Activated CD4-positive, alpha-beta memory T cell treated with anti-CD3 and anti-CD28 coated beads, Interleukin-2, amount 10 ng/mL, durations not matched to agents 7 days and 5 days (primary cell): ENCODE measurements at regions not wholly inside any gene's neighbourhood (a gene's known extent, or its start where the extent isn't known, plus 50 kb on each side); places are given as distances from the start of the nearest gene placed in this dataset.

Experiments used
- CTCF ChIA-PET: fragments of 350-600 bp; sonication (Branson Sonifier 250); formaldehyde crosslinking; loops from one replicate; lab custom pipeline; 2021; ENCODE audit warnings: antibody characterized with exemption, inconsistent platforms; lab: Charles Lee
- POLR2A ChIA-PET: fragments of 350-600 bp; sonication (Branson Sonifier 250); formaldehyde crosslinking; loops from one replicate; lab custom pipeline; 2021; ENCODE audit warnings: antibody characterized with exemption; lab: Charles Lee
- DNase-seq: peaks from one replicate; pipeline ENCODE4 v3.0.0-alpha.2; 2020
- H3K27ac Mint-ChIP-seq: one replicate; pipeline ENCODE4 v1.8.0; 2021; ENCODE audit warnings: mild to moderate bottlenecking, mixed read lengths
- H3K27me3 Mint-ChIP-seq: one replicate; pipeline ENCODE4 v1.8.0; 2021; ENCODE audit warnings: mixed read lengths
- H3K36me3 Mint-ChIP-seq: one replicate; pipeline ENCODE4 v1.8.0; 2021; ENCODE audit warnings: low read depth, mixed read lengths
- H3K4me1 Mint-ChIP-seq: one replicate; pipeline ENCODE4 v1.8.0; 2021; ENCODE audit warnings: mixed read lengths
- H3K4me3 Mint-ChIP-seq: one replicate; pipeline ENCODE4 v1.8.0; 2021; ENCODE audit warnings: mild to moderate bottlenecking, mixed read lengths
- H3K9me3 Mint-ChIP-seq: one replicate; pipeline ENCODE4 v1.8.0; 2021; ENCODE audit warnings: mixed read lengths

DNA sequence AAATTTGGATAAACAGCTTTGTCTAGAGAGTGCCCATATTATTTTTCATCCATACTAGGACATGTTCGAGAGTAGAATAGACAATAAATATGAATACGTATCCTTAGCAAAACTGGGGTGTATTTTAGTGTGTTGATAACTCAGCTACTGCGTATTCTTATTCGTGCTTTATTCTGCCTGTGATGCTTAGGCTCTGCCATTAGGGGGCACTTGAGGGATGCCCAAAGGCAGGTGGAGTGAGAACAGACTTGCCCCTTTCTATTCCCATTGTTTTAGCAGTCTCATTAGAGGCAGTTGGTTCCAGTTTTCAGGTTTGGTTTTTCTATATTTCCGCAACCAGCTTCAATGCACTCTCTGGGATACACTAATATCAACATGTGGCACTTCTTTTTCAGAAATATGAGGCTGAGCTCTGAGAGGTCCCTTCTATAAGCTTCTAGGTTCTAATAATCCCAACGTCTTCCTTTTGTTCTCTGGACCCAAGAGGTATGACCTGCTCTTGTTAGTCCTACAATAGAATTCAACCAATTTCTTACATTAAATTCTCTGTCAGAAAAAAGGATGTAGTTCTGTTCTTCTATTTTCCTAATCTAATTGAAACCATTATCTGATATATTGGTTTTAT, 985.7 kb upstream of the FBXO33 start:
- no peak overlapping the region for H3K4me3 Mint-ChIP-seq
- H3K9me3 Mint-ChIP-seq = no peaks in the 10 kb centered on the region
- CTCF ChIA-PET = interaction anchor here (2.2 kb wide), 1 partner anchor 9 kb away, joined by 7 read pairs; no protein-coding TSS in a partner anchor
- POLR2A ChIA-PET = no interaction called here
- no peaks in the 10 kb centered on the region for H3K36me3 Mint-ChIP-seq
- H3K27ac Mint-ChIP-seq = no peak overlapping the region
- DNase-seq = no peak
- H3K27me3 Mint-ChIP-seq = no peaks in the 10 kb centered on the region
- no peaks in the 10 kb centered on the region for H3K4me1 Mint-ChIP-seq

DNA sequence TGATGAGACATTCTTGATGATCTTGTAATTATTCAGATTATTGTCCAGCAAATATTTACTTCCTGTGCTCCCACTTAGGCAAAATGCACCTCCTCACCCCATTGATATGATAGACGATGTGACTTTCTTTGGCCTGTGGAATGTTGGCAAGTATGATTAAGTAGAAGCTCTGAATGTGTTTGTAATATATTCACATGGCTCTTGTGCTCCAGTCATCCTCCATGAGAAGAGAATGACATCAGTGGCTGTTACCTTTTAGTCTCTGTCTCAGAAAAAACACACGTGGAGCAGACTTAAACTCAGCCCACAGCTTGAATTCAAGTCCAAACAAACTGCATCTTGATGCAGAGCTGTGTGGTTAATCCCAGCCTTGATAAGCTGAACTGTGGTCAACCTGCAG, 984.3 kb upstream of the FBXO33 start:
- Mint-ChIP-seq H3K27ac (no peak overlapping the region), H3K4me1 (no peaks in the 10 kb centered on the region), H3K4me3 (no peak overlapping the region), H3K9me3 (no peaks in the 10 kb centered on the region), H3K36me3 (no peaks in the 10 kb centered on the region), H3K27me3 (no peaks in the 10 kb centered on the region)
- no peak for DNase-seq
- ChIA-PET CTCF (interaction anchor here (2.2 kb wide), 1 partner anchor 10 kb away, joined by 7 read pairs; no protein-coding TSS in a partner anchor), POLR2A (no interaction called here)

DNA sequence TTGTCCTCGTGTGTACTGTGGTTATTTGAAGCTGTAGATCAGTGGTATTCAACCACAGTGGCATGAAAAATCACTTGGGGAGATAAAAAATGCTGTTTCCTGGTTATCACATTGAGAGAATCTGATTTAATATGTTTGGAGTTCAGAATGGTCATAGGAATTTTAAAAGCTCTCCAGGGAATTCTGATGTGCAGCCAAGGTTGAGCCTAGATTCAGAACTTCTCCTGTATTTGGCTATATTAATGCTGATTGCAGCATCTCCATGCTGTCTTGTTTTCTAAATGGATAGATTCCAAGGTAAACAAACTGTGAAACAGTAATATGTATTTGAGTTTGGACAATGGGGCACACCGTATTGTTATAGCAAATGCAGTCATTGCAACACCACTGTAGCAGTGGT, 982.2 kb upstream of the FBXO33 start:
- no peak overlapping the region for H3K27ac Mint-ChIP-seq
- CTCF ChIA-PET = no interaction called here

DNA sequence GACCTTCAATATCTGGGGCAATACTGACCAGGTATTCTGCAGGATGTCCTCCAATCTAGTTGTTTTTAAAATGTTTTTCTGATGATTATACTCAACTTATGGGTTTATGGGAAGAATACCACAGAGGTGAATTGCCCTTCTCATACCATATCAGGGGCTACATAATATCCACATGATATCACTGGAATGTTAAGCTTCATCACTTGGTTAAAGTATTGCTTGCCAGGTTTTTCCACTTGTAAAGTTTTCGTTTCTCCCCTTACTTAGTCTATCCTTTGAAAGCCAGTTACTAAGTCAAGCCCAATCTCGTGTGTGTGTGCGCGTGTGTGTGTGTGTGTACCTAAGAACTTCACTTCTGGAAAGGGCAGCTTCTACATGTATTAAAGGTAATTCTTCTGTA, 980.9 kb upstream of the FBXO33 start:
- H3K27me3 Mint-ChIP-seq = no peaks in the 10 kb centered on the region
- ChIA-PET CTCF (no interaction called here), POLR2A (no interaction called here)
- H3K27ac Mint-ChIP-seq = no peak overlapping the region
- DNase-seq = no peak
- no peaks in the 10 kb centered on the region for H3K4me1 Mint-ChIP-seq
- peaks cover 6% of the 10 kb centered on the region for H3K9me3 Mint-ChIP-seq
- H3K36me3 Mint-ChIP-seq = no peaks in the 10 kb centered on the region
- no peak overlapping the region for H3K4me3 Mint-ChIP-seq

More for the DNA sequence above, 982.2 kb upstream of the FBXO33 start:
- peaks cover 2% of the 10 kb centered on the region for H3K9me3 Mint-ChIP-seq
- no peaks in the 10 kb centered on the region for H3K36me3 Mint-ChIP-seq
- DNase-seq = no peak
- no peaks in the 10 kb centered on the region for H3K27me3 Mint-ChIP-seq
- no peak overlapping the region for H3K4me3 Mint-ChIP-seq
- H3K4me1 Mint-ChIP-seq = no peaks in the 10 kb centered on the region
- POLR2A ChIA-PET = no interaction called here

DNA sequence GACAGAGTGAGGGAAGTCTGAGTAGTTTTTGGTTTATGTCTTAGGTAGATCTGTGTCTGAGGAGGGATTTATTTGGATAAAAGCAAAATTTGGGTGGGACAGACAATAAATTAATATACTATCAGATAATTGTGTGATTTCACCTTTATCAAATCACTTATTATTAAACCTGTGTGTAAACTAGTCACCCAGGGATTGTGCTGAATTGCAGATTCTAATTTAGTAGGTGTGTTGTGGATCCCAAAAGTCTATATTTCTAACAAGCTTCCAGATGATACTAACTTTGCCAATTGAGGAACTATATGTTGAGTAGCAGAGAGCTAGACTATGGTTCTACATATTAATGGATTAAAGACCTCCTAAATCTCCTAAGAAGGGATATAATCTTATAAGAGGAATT, 978.5 kb upstream of the FBXO33 start:
- H3K27me3 Mint-ChIP-seq = no peaks in the 10 kb centered on the region
- H3K27ac Mint-ChIP-seq = no peak overlapping the region
- ChIA-PET POLR2A (no interaction called here), CTCF (no interaction called here)
- H3K9me3 Mint-ChIP-seq = peaks cover 20% of the 10 kb centered on the region
- DNase-seq = no peak
- H3K36me3 Mint-ChIP-seq = no peaks in the 10 kb centered on the region
- H3K4me1 Mint-ChIP-seq = no peaks in the 10 kb centered on the region
- H3K4me3 Mint-ChIP-seq = no peak overlapping the region

DNA sequence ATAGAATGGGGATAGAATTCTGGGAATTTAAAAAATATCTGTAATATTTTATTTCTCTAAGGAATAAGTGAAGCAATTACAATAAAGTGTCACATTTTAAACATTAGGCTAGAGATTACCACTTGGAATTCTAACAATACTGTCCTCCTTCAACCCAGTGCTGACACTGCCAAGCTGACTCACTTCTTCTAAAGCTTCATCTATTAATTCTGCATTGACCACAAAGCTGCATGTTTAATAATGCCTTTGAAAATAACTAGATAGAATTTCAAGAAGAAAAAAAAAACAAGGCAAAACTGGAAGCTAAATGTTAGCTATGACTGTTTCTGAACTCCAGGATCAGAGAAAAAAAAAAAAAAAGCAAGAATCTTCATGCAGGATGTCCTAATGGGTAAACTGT, 970.7 kb upstream of the FBXO33 start:
- Mint-ChIP-seq H3K27ac (no peak overlapping the region), H3K27me3 (no peaks in the 10 kb centered on the region), H3K4me1 (no peaks in the 10 kb centered on the region), H3K4me3 (no peak overlapping the region), H3K9me3 (peaks cover 16% of the 10 kb centered on the region), H3K36me3 (no peaks in the 10 kb centered on the region)
- DNase-seq = no peak
- POLR2A ChIA-PET = no interaction called here
- CTCF ChIA-PET = no interaction called here

DNA sequence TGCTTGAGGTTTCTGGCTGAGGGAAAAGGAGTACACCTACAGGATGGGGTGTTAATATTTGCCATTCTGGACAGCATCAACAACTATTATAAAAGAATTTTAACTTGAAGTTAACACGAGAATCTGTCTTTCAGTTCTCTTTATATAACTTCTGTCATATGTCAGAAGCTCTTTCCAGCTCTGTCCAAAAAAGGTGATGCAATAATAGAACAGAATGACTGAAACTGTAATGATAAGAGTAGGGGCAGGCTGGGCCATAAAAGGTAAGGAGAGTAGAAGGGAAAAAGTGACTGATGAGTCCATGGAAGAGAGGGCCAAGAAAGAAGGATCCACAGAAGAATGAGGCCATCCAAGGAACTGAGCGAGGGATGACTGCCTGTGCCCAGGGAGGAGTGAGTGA, 966.7 kb upstream of the FBXO33 start:
- no peaks in the 10 kb centered on the region for H3K4me1 Mint-ChIP-seq
- no peaks in the 10 kb centered on the region for H3K36me3 Mint-ChIP-seq
- no peak overlapping the region for H3K27ac Mint-ChIP-seq
- ChIA-PET POLR2A (no interaction called here), CTCF (no interaction called here)
- no peak overlapping the region for H3K4me3 Mint-ChIP-seq
- DNase-seq = no peak
- no peaks in the 10 kb centered on the region for H3K27me3 Mint-ChIP-seq
- H3K9me3 Mint-ChIP-seq = peaks cover 2% of the 10 kb centered on the region

DNA sequence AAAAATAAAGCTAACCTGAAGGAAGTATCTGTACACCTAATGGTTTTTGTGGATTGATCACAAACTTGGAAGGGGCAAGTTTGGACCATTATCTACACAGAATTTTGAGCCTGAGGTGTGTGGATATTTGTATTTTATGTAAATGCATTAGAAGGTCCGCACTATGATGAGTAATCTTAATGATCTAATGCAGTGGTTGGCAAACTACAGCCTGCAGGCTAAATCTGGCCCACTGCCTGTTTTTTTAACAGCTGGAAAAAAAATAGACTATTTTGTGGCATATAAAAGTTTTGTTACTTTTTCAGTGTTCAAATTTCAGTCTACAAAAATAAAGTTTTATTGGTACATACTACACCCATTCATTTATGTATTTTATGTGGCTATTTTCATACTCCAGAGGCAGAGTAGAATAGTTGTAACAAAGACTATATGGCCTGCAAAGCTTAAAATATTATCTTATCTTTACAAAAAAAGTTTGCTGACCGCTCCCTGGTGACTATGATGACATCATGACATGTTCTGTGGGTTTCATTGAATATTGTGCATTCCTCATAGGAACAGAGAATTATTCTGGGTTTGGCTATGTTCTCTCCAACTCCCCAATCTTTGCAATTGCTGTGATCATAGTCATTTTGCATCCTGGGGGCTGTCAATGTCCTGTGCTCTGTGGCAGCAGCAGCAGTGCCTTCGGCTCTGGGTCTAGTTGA, 962.6 kb upstream of the FBXO33 start:
- CTCF ChIA-PET = no interaction called here
- no peaks in the 10 kb centered on the region for H3K27me3 Mint-ChIP-seq
- no peaks in the 10 kb centered on the region for H3K4me1 Mint-ChIP-seq
- no peak overlapping the region for H3K4me3 Mint-ChIP-seq
- POLR2A ChIA-PET = no interaction called here
- H3K27ac Mint-ChIP-seq = no peak overlapping the region
- no peak for DNase-seq
- no peaks in the 10 kb centered on the region for H3K36me3 Mint-ChIP-seq
- no peaks in the 10 kb centered on the region for H3K9me3 Mint-ChIP-seq

DNA sequence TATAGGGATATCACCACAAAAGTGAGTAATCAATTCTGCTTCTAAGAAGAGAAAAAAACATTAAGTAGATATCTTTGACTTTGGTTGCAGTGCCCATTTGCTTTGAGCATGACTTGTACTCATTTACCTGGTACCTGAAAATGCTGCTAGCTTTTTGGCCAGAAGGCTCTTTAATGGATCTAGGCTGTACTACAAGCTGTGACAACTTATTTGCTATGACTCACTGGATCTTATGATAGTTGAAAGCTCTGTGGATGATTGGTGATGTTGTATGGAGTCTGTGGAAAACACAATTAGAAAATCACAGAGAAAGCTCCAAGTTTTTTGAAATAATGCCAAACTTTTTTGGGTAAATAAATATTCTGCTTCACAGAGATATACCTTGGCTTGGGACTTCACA, 960.9 kb upstream of the FBXO33 start:
- Mint-ChIP-seq H3K4me1 (no peaks in the 10 kb centered on the region), H3K36me3 (no peaks in the 10 kb centered on the region), H3K27ac (no peak overlapping the region), H3K9me3 (no peaks in the 10 kb centered on the region), H3K27me3 (no peaks in the 10 kb centered on the region), H3K4me3 (no peak overlapping the region)
- ChIA-PET CTCF (no interaction called here), POLR2A (no interaction called here)
- DNase-seq = no peak

DNA sequence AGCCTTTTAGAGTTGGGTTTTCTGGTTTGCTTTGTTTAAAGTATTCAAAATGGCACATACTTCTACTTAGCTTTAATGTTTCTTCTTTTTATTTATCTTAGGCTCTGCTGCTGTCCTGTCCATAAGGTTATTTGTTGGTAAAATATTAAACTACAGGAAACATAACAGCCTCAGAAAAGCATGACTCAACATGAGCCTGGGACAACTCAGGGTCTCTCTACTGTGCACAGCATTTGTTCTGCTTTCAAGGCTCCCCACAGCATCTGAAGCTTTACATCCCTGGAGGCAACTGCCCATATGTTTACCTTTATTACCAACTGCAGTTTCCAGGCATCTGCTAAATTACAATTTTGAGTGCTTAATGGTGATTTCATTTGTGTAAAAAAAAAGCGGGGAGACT, 954.2 kb upstream of the FBXO33 start:
- no peaks in the 10 kb centered on the region for H3K9me3 Mint-ChIP-seq
- H3K4me3 Mint-ChIP-seq = no peak overlapping the region
- ChIA-PET POLR2A (no interaction called here), CTCF (no interaction called here)
- no peak for DNase-seq
- no peaks in the 10 kb centered on the region for H3K4me1 Mint-ChIP-seq
- no peak overlapping the region for H3K27ac Mint-ChIP-seq
- no peaks in the 10 kb centered on the region for H3K36me3 Mint-ChIP-seq
- H3K27me3 Mint-ChIP-seq = no peaks in the 10 kb centered on the region

DNA sequence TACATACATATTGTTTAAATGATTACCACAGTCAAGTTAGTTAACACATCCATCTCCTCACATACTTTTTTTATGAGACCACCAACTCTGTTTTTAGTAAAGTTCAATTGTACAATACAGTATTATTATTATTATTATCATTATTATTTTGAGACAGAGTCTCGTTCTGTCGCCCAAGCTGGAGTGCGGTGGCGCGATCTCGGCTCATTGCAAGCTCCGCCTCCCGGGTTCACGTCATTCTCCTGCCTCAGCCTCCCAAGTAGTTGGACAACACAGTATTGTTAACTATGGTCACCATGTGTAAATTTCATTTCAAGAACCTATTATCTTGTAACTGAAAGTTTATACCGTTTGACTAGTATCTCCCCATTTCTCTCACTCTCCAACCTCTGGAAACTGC, 942.0 kb upstream of the FBXO33 start:
- CTCF ChIA-PET = no interaction called here
- Mint-ChIP-seq H3K27ac (no peak overlapping the region), H3K36me3 (no peaks in the 10 kb centered on the region), H3K27me3 (no peaks in the 10 kb centered on the region), H3K4me1 (no peaks in the 10 kb centered on the region), H3K9me3 (peaks cover 2% of the 10 kb centered on the region), H3K4me3 (no peak overlapping the region)
- POLR2A ChIA-PET = no interaction called here
- DNase-seq = no peak

DNA sequence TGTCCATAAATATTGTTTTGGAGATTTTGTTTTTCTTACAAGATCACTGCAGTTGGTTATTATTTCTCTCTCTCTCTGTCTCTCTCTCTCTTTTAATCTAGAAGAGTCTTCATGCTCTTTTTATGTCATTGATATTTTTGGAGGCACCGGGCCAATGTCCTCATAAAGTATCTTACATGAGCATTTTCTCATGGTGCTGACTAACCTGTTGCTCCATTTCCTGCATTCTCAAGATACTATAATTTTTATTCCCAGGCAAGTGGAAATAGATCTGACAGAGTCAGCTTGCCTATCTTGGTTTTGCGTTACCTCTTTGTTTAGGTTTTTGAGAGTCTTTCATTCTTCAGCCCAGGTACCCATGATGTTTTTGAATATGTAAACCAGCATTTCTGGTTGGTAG, 938.8 kb upstream of the FBXO33 start:
- Mint-ChIP-seq H3K36me3 (no peaks in the 10 kb centered on the region), H3K4me1 (no peaks in the 10 kb centered on the region), H3K27me3 (no peaks in the 10 kb centered on the region), H3K4me3 (no peak overlapping the region), H3K27ac (no peak overlapping the region), H3K9me3 (peaks cover 2% of the 10 kb centered on the region)
- CTCF ChIA-PET = no interaction called here
- no peak for DNase-seq
- POLR2A ChIA-PET = no interaction called here

DNA sequence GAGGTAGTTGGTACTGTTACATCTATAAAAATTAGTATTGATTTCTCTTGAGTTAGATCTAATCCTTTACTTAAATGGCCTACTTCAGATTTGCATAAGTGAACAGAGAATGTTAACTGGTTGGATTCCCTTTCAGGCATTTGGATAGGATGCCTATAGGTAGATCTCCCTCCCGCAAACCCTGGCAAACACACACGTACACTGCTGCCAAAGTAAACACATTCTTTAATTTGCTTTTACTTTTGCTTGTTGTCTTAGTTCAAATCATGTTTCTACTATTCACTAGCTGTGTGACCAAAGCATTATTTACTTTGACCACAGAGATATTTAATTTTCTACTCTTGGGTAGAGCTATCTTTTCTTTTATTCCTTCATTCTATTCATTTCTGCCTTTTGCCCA, 936.1 kb upstream of the FBXO33 start:
- ChIA-PET POLR2A (no interaction called here), CTCF (no interaction called here)
- Mint-ChIP-seq H3K4me3 (no peak overlapping the region), H3K4me1 (no peaks in the 10 kb centered on the region), H3K27ac (no peak overlapping the region), H3K27me3 (no peaks in the 10 kb centered on the region), H3K36me3 (no peaks in the 10 kb centered on the region), H3K9me3 (peaks cover 7% of the 10 kb centered on the region)
- no peak for DNase-seq

DNA sequence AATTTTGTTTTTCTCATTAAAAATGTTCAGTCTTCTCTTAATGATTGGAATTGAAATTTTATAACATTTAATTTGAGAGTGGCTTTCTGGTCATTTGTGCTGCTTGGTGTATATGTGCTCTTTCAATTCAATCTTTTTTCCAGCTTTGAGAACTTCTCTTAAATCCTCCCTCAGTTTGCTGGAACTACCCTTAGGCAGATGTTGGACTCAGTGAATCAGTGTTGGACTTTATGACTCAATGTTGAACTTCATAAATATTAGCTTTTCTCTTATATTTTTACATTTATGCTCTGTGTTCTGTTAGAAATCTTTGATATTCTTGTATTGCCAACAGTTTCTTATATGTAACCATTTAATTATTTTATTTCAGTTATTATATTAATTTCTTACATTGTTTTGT, 935.5 kb upstream of the FBXO33 start:
- H3K9me3 Mint-ChIP-seq = peaks cover 7% of the 10 kb centered on the region
- H3K27ac Mint-ChIP-seq = no peak overlapping the region
- ChIA-PET CTCF (no interaction called here), POLR2A (no interaction called here)
- no peaks in the 10 kb centered on the region for H3K4me1 Mint-ChIP-seq
- H3K36me3 Mint-ChIP-seq = no peaks in the 10 kb centered on the region
- DNase-seq = no peak
- H3K4me3 Mint-ChIP-seq = no peak overlapping the region
- no peaks in the 10 kb centered on the region for H3K27me3 Mint-ChIP-seq
